ENCODE measurements at regions not wholly inside any gene's neighbourhood (a gene's known extent, or its start where the extent isn't known, plus 50 kb on each side); places are given as distances from the start of the nearest gene placed in this dataset.

- no peaks in the 10 kb centered on the region for H3K27me3 ChIP-seq
- H3K9me3 ChIP-seq, result no peaks in the 10 kb centered on the region
- H3K27ac ChIP-seq, result no peak overlapping the region
- TF ChIP-seq, protein P1, sequence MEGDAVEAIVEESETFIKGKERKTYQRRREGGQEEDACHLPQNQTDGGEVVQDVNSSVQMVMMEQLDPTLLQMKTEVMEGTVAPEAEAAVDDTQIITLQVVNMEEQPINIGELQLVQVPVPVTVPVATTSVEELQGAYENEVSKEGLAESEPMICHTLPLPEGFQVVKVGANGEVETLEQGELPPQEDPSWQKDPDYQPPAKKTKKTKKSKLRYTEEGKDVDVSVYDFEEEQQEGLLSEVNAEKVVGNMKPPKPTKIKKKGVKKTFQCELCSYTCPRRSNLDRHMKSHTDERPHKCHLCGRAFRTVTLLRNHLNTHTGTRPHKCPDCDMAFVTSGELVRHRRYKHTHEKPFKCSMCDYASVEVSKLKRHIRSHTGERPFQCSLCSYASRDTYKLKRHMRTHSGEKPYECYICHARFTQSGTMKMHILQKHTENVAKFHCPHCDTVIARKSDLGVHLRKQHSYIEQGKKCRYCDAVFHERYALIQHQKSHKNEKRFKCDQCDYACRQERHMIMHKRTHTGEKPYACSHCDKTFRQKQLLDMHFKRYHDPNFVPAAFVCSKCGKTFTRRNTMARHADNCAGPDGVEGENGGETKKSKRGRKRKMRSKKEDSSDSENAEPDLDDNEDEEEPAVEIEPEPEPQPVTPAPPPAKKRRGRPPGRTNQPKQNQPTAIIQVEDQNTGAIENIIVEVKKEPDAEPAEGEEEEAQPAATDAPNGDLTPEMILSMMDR (IDR thresholded peaks at IDR 0.05), result no peak
- TF ChIP-seq EP300 (IDR thresholded peaks at IDR 0.05) (no peak), POLR2AphosphoS5 (IDR thresholded peaks at IDR 0.05) (no peak), POLR2A (IDR thresholded peaks at IDR 0.05) (no peak)
- H3K36me3 ChIP-seq, result no peaks in the 10 kb centered on the region
- no peak overlapping the region for H3K4me3 ChIP-seq
- 21 to 34% (median 29%) methylated on average over 3 of the region's 3 CpGs for WGBS, 5 donors
- intact Hi-C loops (cut with DNase I; ENCODE audit: low total_unique reads), result no loop called here
- no peak for DNase-seq
- no peaks in the 10 kb centered on the region for H3K4me1 ChIP-seq
These were observed 1332.4 kb upstream of the TMEFF2 start for GRCh38 chr2:193527146-193527545.

GRCh38 chr2:193523662-193524061 is 1328.9 kb upstream of the TMEFF2 start:
- TF ChIP-seq POLR2AphosphoS5 (IDR thresholded peaks at IDR 0.05) (no peak), POLR2A (IDR thresholded peaks at IDR 0.05) (no peak), EP300 (IDR thresholded peaks at IDR 0.05) (no peak)
- TF ChIP-seq, protein P1 (IDR thresholded peaks at IDR 0.05), result no peak
- intact Hi-C loops (cut with DNase I; ENCODE audit: low total_unique reads), result no loop called here
- Histone ChIP-seq H3K4me1 (no peaks in the 10 kb centered on the region), H3K9me3 (no peaks in the 10 kb centered on the region), H3K27ac (no peak overlapping the region), H3K4me3 (no peak overlapping the region), H3K27me3 (no peaks in the 10 kb centered on the region), H3K36me3 (no peaks in the 10 kb centered on the region)
- WGBS, 5 donors, result 74 to 89% (median 86%) methylated on average over 1 of the region's 1 CpG
- no peak for DNase-seq

- intact Hi-C loops (cut with DNase I; ENCODE audit: low total_unique reads), result no loop called here
- 39 to 57% (median 43%) methylated on average over 2 of the region's 2 CpGs for whole genome bisulfite sequencing, 5 donors
- no peak overlapping the region for H3K27ac ChIP-seq
These were observed 1326.8 kb upstream of the TMEFF2 start for GRCh38 chr2:193521523-193521922.

GRCh38 chr2:193520709-193521458 is 1326.2 kb upstream of the TMEFF2 start:
- H3K4me3 ChIP-seq, result no peak overlapping the region
- DNase-seq, result no peak
- H3K4me1 ChIP-seq, result no peaks in the 10 kb centered on the region
- intact Hi-C loops (cut with DNase I; ENCODE audit: low total_unique reads), result no loop called here
- H3K9me3 ChIP-seq, result no peaks in the 10 kb centered on the region
- H3K27ac ChIP-seq, result no peak overlapping the region
- no peaks in the 10 kb centered on the region for H3K27me3 ChIP-seq
- WGBS, 5 donors, result 71 to 85% (median 78%) methylated on average over 5 of the region's 5 CpGs
- H3K36me3 ChIP-seq, result no peaks in the 10 kb centered on the region
- TF ChIP-seq EP300 (IDR thresholded peaks at IDR 0.05) (no peak), POLR2AphosphoS5 (IDR thresholded peaks at IDR 0.05) (no peak), POLR2A (IDR thresholded peaks at IDR 0.05) (no peak)
- TF ChIP-seq, protein P1 (IDR thresholded peaks at IDR 0.05), result no peak

More at GRCh38 chr2:193521523-193521922, 1326.8 kb upstream of the TMEFF2 start:
- Histone ChIP-seq H3K36me3 (no peaks in the 10 kb centered on the region), H3K9me3 (no peaks in the 10 kb centered on the region), H3K4me1 (no peaks in the 10 kb centered on the region), H3K27me3 (no peaks in the 10 kb centered on the region), H3K4me3 (no peak overlapping the region)
- no peak for TF ChIP-seq EP300 (IDR thresholded peaks at IDR 0.05)
- TF ChIP-seq, protein P1 (IDR thresholded peaks at IDR 0.05), result no peak
- no peak for TF ChIP-seq POLR2A (IDR thresholded peaks at IDR 0.05)
- no peak for DNase-seq

All from stomach (tissue), 8 donors.